OCI-LY3 (cell line): ENCODE measurements at regions not wholly inside any gene's neighbourhood (a gene's known extent, or its start where the extent isn't known, plus 50 kb on each side); places are given as distances from the start of the nearest gene placed in this dataset.

Experiments
- H2AFZ ChIP-seq: fragments of 200-600, 300-600 bp; shearing (Covaris generic); 2 replicates; pipeline ENCODE4 v1.6.0; 2014; ENCODE audit warnings: antibody characterized with exemption, low read depth, low read length
- H3K27ac ChIP-seq: fragments of 200-600, 300-600 bp; sonication (generic); 2 replicates; pipeline ENCODE4 v1.5.1; 2014; ENCODE audit warnings: mild to moderate bottlenecking, low read length, moderate library complexity, mixed read lengths
- H3K27me3 ChIP-seq: fragments of 200-600, 300-600 bp; sonication (generic); 2 replicates; pipeline ENCODE4 v1.6.1; 2014; ENCODE audit warnings: low read depth, low read length, mixed read lengths
- H3K36me3 ChIP-seq: fragments of 200-600, 300-600 bp; sonication (generic); replicated peaks from 2 replicates; pipeline ENCODE3; 2014; ENCODE audit warnings: low read depth, low read length, mixed read lengths
- H3K4me1 ChIP-seq: fragments of 300-600, 200-600 bp; sonication (generic); 2 replicates; pipeline ENCODE4 v1.6.1; 2014; ENCODE audit warnings: low read length, mixed read lengths
- H3K4me2 ChIP-seq: fragments of 200-600, 300-600 bp; sonication (generic); 2 replicates; pipeline ENCODE4 v1.6.1; 2014; ENCODE audit warnings: low read length, mixed read lengths
- H3K4me3 ChIP-seq: fragments of 300-600, 200-600 bp; sonication (generic); 2 replicates; pipeline ENCODE4 v1.5.1; 2014; ENCODE audit warnings: antibody characterized with exemption, mild to moderate bottlenecking, low read length, moderate library complexity
- H3K79me2 ChIP-seq: fragments of 300-600, 200-600 bp; shearing (Covaris generic); 2 replicates; pipeline ENCODE4 v1.6.1; 2014; ENCODE audit warnings: mild to moderate bottlenecking, low read length, mixed read lengths
- H3K9ac ChIP-seq: fragments of 300-600, 200-600 bp; shearing (Covaris generic); 2 replicates; pipeline ENCODE4 v1.6.0; 2014; ENCODE audit warnings: mild to moderate bottlenecking, low read length, moderate library complexity
- H3K9me3 ChIP-seq: fragments of 200-600, 300-600 bp; shearing (Covaris generic); 2 replicates; pipeline ENCODE4 v1.6.1; 2014; ENCODE audit warnings: low read length, mixed read lengths; ENCODE audit not compliant: insufficient read depth
- H4K20me1 ChIP-seq: fragments of 200-600, 300-600 bp; sonication (generic); 2 replicates; pipeline ENCODE4 v1.6.1; 2016; ENCODE audit warnings: low read length, mixed read lengths; ENCODE audit not compliant: insufficient read depth
- EZH2phosphoT487 ChIP-seq: fragments of 200-600 bp; shearing (Covaris generic); IDR thresholded peaks from 2 replicates; pipeline ENCODE4 v1.6.1; 2018; ENCODE audit warnings: antibody characterized with exemption, mixed run types, low read depth
- TF ChIP-seq, protein P1 (sequence below): fragments of 200-600, 300-600 bp; sonication (generic); IDR thresholded peaks from 2 replicates; pipeline ENCODE4 v1.5.1; 2014; ENCODE audit warnings: antibody characterized with exemption, low read length, low read depth

GRCh38 chr2:175769200-175769599, 232.9 kb downstream of the LNPK start:
- H3K4me2 ChIP-seq: no peak overlapping the region
- no peak overlapping the region for H2AFZ ChIP-seq
- H3K9me3 ChIP-seq: no peaks in the 10 kb centered on the region
- H4K20me1 ChIP-seq: no peaks in the 10 kb centered on the region
- no peak overlapping the region for H3K4me3 ChIP-seq
- H3K36me3 ChIP-seq: no peaks in the 10 kb centered on the region
- H3K4me1 ChIP-seq: no peaks in the 10 kb centered on the region
- H3K79me2 ChIP-seq: no peaks in the 10 kb centered on the region
- H3K9ac ChIP-seq: no peak overlapping the region
- no peak overlapping the region for H3K27ac ChIP-seq
- no peak for TF ChIP-seq EZH2phosphoT487
- TF ChIP-seq, protein P1, sequence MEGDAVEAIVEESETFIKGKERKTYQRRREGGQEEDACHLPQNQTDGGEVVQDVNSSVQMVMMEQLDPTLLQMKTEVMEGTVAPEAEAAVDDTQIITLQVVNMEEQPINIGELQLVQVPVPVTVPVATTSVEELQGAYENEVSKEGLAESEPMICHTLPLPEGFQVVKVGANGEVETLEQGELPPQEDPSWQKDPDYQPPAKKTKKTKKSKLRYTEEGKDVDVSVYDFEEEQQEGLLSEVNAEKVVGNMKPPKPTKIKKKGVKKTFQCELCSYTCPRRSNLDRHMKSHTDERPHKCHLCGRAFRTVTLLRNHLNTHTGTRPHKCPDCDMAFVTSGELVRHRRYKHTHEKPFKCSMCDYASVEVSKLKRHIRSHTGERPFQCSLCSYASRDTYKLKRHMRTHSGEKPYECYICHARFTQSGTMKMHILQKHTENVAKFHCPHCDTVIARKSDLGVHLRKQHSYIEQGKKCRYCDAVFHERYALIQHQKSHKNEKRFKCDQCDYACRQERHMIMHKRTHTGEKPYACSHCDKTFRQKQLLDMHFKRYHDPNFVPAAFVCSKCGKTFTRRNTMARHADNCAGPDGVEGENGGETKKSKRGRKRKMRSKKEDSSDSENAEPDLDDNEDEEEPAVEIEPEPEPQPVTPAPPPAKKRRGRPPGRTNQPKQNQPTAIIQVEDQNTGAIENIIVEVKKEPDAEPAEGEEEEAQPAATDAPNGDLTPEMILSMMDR: no peak
- no peaks in the 10 kb centered on the region for H3K27me3 ChIP-seq

DNA sequence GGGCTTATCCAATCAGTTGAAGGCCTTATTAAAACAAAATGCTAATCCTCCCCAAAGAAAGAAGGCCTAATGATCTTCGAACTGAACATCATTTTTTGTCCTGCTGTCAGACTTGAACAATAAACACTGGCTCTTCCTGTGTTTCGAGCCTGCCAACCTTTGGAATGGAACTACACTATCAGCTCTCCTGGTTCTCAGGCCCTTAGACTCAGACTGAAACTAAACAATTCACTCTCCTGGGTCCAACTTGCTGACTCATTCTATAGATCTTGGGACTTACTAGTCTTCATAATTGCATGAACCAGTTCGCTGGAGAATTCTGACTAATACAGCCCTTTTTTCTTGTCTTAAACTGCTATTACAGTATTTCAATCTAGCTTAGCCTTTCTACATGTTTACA, 235.2 kb downstream of the LNPK start:
- Histone ChIP-seq H3K4me2 (no peak overlapping the region), H3K9me3 (no peaks in the 10 kb centered on the region)
- TF ChIP-seq, protein P1: no peak
- no peak for TF ChIP-seq EZH2phosphoT487

DNA sequence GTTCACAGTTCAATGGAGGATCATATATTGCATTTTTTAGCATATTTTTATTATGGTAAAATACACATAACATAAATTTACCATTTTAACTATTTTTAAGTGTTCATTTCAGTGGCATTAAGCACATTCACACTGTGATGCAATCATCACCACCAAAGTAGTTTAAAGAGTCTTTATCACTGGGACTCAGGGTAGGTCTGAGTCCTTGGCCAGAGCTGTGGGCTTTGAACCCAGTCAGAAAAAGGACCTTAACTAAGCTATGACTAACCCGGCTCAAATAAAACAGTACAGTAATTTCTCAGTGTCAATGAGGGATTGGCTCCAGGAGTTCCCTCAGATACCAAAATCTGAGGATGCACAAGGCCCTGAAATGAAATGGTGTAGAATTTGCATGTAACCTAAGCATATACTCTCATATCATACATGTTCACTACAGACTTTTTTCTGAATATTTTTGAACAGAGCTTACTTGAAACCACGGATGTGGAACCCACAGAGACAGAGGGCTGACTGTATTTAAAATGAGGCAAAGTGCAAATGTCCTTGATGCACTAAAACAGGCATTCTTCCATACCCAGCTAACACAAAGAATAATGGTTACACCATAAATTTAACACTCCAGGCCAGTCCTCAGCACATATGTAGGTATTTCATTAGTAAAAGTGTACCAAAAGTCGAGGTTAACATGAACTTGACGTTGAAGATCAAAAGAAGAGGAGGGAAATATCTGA, 246.2 kb downstream of the LNPK start:
- no peaks in the 10 kb centered on the region for H4K20me1 ChIP-seq
- H3K36me3 ChIP-seq: no peaks in the 10 kb centered on the region
- no peak overlapping the region for H3K4me2 ChIP-seq
- no peaks in the 10 kb centered on the region for H3K4me1 ChIP-seq
- no peak overlapping the region for H3K27ac ChIP-seq
- TF ChIP-seq EZH2phosphoT487: no peak
- TF ChIP-seq, protein P1: no peak
- H3K9ac ChIP-seq: no peak overlapping the region
- H2AFZ ChIP-seq: no peak overlapping the region
- no peak overlapping the region for H3K4me3 ChIP-seq
- no peaks in the 10 kb centered on the region for H3K79me2 ChIP-seq
- H3K9me3 ChIP-seq: no peaks in the 10 kb centered on the region
- no peaks in the 10 kb centered on the region for H3K27me3 ChIP-seq

More for the DNA sequence above, 235.2 kb downstream of the LNPK start:
- H3K36me3 ChIP-seq: no peaks in the 10 kb centered on the region
- no peak overlapping the region for H3K27ac ChIP-seq
- no peak overlapping the region for H3K4me3 ChIP-seq
- no peaks in the 10 kb centered on the region for H3K27me3 ChIP-seq
- H2AFZ ChIP-seq: no peak overlapping the region
- no peaks in the 10 kb centered on the region for H3K4me1 ChIP-seq
- H4K20me1 ChIP-seq: no peaks in the 10 kb centered on the region
- H3K9ac ChIP-seq: no peak overlapping the region
- no peaks in the 10 kb centered on the region for H3K79me2 ChIP-seq

GRCh38 chr2:175755169-175755568, 246.9 kb downstream of the LNPK start:
- H3K9me3 ChIP-seq: no peaks in the 10 kb centered on the region
- TF ChIP-seq, protein P1: no peak
- no peak for TF ChIP-seq EZH2phosphoT487
- H3K4me3 ChIP-seq: no peak overlapping the region
- H3K36me3 ChIP-seq: no peaks in the 10 kb centered on the region
- no peaks in the 10 kb centered on the region for H3K79me2 ChIP-seq
- no peak overlapping the region for H3K27ac ChIP-seq
- no peak overlapping the region for H3K9ac ChIP-seq
- no peaks in the 10 kb centered on the region for H3K27me3 ChIP-seq
- H3K4me1 ChIP-seq: no peaks in the 10 kb centered on the region
- no peak overlapping the region for H3K4me2 ChIP-seq
- no peak overlapping the region for H2AFZ ChIP-seq
- H4K20me1 ChIP-seq: no peaks in the 10 kb centered on the region
